Fibroblast of skin of right quadriceps (primary cell): ENCODE measurements at regions not wholly inside any gene's neighbourhood (a gene's known extent, or its start where the extent isn't known, plus 50 kb on each side); places are given as distances from the start of the nearest gene placed in this dataset.
"Not testable (repeated sequence)": the region's sequence is repeated elsewhere in the genome, so short reads cannot be mapped to it uniquely, and the experiment has no call there.

Source experiments
- DNase-seq: peaks from one replicate; pipeline ENCODE4 v3.0.0-alpha.2; 2013

DNA sequence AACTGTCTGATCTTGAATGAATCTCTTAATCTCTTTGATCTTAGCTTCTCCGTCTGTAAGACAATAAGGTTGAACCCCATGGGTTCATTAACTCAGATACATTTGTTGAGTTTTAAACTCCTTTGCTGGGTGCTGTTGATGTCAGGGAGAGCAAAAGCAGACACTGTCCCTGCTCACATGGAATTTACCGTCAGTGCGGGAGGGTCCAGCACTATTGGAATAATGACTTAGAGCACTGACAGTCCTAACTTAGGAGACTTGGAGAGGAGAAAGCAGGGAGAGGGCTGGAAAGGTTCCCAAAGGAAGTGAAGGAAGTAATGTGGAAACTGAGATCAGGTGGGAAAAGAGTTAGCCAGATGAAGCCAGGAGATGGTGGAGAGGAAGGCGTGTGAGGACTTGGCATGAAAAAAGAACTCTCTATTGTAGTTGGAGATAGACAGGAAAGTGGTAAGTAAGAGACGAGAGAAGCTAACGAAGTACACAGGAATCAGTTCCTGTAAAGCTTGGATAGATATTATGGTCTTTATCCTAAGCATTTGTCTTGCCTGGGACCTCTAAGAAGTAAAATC, 141.4 kb upstream of the SERTAD2 start:
- DNase-seq = no peak

DNA sequence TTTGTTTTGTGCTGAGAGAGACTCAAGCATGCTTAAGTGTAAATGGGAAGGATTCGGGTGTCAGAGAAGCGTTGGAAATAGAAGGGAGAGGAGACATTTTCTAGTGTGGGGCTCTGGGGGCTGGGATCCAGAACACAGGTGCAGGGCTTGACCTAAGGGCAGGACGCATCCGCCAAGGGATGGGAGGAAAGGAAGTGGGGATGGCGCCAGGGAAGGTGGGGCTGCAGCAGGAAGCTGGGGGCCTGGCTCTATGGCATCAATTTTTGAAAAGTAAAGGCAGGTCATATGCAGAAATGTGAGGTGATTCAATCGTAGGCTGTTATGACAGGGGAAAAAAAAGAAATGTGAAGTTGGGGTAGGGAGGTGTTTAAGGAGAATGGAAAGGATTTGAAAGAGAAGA, 143.2 kb upstream of the SERTAD2 start:
- no peak for DNase-seq

DNA sequence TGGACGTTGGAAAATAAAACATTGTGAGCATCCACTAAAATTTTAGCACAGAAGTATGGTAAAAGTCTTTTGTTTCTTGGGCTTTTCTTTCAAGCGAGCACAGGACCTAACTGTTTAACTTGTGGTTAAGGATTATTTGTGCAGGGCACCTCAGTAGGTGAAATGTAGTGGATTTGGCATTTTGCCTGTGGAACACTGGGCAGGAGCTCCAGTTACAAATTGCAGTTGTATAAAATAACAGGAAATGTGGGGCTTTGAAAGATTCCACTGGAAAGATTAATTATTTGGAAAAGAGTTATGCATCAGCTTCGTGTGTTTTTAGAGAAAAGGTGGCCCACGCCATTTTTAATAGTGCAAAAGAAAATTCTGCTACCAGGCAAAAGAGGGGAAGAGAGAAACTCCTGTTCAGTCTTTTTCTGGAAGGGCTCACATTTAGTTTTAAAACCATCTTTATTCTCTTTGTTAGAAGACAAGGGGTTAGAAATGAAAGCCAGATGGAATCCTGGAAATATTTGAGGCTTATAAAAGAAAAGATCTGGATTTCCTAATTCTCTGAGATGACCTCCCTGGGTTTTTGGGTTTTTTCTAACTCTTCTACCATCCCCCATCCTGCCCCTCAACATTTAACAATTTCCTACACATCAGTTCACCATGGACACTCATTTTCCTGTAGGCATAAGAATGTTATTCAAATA, 144.3 kb upstream of the SERTAD2 start:
- DNase-seq = peak; percentile 72

DNA sequence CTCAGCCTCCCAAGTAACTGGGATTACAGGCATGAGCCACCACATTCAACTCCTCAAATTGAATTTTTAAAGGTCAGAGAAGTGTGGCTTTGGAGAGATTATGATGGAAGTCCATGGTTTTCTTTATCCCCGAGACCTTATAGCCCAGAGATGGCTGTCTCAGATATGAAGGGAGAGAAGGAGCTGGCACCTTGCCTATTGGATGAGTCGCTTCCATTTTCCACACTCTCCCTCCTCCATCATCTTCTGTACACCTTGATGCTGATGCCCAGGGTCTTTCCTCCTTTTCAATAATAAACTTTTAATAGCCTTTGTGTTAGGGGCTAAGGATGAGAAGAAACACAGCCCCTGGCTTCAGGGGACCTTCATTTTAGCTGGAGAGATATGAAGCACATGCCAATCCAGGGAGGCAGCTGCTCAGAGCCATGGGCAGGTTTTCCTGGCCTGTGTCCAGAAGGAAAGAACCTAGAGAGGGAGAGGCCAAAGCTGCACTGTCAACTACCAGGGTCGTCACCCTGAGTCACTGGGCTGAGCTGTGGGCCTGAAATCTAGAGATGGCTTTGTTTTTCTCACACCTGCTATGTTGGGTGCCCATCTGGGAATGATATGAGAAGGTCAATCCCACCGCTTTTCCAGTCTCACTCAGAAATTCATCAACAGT, 146.0 kb upstream of the SERTAD2 start:
- no peak for DNase-seq

DNA sequence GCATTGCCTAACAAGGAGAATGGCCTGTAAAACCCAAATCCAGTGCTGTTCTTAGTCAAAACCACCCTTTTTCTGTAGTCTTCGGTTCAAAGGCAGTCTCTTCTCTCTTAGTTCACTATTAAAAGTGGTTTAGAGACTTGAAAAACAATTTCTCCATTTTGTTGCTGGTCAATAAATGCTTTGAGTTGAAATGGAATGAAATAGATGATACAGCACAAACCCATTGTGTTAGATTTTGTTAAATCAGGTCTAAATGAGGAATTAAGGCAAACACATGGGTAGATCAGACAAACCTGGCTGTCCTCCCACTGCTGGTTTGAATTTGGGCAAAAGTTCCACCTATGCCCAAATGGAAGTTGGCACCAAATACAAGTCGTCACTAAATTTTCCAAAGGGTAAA, 150.1 kb upstream of the SERTAD2 start:
- DNase-seq = no peak

DNA sequence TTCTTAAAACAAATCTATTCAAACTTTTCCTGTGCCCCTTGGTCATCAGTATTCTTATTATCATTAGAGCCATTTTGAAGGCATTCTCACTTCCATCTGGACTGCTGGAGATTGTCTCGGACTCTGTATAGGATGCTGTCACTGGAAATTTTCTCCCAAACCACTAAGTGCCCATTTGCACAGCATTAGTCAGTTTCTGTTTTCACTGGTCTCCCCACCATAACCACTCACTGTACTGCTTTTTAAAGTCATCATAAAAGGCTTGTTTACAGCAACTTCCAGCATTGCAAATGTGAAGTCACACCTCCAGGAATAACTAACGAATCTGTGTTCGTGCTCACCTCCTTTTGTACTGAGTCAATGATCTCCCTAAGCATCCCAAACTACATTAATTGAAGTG, 150.9 kb upstream of the SERTAD2 start:
- DNase-seq = no peak

DNA sequence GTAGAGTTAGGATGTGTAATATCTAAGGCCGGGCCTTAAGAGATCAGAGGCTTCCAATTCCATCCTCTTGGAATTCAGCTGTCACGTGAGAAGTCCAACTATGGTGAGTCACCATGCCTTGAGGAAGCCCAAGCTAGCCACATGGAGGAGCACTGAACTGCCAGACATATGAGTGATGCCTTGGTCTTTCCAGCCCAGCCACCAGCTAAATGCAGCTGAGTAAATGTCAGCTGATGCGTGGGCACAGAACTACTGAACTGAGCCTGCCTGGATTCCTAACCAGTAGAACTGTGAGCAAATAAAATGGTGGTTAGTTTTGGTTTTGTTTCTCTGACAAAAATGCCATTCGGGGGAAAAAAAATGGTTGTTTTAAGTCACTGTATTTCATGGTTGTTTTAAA, 153.7 kb upstream of the SERTAD2 start:
- peak; percentile 99 for DNase-seq

DNA sequence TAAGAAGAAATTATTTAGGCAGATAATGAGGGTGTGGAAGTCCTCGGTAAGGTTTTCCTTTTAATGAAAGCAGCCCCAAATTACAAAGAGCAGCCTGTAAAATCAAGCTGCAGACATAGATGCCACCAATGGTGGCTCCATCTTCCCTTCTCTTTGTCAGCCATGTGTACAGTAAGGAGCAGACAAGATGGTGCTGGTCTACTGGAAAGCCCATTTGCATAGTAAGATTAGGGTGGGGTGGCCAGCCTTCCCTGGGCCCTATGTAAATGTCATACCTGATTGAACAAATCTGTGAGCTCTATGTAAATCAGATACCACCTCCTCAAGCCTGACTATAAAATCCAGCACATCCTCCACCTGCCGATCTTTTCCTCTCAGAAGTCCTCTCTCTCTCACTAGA, 154.4 kb upstream of the SERTAD2 start:
- DNase-seq = no peak

DNA sequence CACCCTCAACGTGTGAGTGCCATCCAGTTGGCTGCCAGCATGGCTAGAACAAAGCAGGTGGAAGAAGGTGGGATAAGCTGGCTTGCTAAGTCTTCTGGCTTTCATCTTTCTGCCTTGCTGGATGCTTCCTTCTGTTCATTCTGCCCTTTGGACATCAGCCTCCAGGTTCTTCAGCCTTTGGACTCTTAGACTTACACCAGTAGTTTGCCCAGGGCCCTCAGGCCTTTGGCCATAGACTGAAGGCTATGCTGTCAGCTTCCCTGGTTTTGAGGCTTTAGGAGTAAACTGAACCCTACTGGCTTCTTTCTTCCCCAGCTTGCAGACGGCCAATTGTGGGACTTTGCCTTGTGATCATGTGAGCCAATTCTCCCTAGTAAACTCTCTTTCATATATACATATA, 155.0 kb upstream of the SERTAD2 start:
- DNase-seq = no peak

DNA sequence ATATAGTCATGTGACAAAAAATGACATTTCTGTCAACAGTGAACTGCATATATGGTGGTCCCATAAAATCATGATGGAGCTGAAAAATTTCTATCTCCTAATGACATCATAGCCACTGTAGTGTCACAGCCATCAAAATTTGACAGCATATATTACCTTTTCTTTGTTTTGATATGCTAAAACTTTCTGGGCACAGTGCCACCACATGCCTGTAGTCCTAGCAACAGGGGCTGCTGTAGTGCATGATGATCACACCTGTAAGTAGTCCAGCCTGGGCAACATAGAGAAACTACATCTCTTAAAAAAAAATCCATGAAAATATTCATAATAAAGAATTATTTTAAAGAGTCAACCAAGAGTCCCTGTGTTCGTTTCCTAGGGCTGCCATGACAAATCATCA, 155.5 kb upstream of the SERTAD2 start:
- no peak for DNase-seq

DNA sequence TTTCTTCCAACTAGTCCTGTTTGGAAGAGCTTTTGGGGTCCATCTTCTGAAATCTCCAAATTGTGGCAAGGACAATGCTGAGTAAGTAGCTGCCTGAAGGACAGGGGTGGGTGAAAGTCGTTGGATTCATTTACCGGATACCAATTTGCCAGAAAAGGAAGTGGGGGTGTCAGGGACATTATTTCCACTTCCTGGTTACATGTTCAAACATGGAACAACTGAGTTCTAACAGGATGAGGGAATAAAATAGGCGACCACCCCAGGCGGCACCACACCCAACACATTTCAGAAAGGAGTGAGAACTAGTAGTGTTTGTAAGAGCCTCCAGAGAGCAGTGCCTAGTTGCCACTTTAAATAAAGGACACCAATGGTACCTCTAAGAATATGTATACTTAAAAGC, 158.6 kb upstream of the SERTAD2 start:
- no peak for DNase-seq

DNA sequence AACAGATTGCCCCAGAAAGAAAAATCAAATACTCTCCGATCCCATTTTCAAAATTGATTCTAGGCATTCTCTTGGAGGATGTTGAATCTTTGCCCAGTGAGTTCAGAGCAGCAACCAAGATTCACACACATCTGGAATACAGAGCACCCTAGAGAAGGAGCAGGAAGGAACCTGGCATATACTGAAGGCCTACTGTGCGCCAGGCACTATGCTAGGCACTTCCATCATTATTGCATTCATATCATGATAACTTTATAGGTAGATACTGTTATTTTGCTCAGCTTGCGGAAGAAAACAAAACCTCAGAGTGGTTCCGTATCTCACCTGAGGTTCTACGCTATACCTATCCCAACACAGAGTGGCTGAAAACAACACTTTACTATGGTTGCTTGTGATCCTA, 160.3 kb upstream of the SERTAD2 start:
- no peak for DNase-seq

DNA sequence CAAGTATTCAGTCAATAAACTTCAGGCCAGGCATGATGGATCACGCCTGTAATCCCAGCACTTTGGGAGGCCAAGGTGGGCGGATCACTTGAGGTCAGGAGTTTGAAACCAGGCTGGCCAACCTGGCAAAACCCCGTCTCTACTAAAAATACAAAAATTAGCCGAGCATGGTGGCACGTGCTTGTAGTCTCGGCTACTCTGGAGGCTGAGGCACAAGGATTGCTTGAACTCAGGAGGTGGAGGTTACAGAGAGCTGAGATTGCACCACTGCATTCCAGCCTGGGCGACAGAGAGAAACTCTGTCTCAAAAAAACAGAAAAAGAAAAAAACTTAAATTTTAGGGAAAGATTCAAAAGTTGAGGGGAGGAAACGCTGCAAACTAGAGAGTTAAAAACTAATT, 162.8 kb upstream of the SERTAD2 start:
- DNase-seq = not testable (repeated sequence)

DNA sequence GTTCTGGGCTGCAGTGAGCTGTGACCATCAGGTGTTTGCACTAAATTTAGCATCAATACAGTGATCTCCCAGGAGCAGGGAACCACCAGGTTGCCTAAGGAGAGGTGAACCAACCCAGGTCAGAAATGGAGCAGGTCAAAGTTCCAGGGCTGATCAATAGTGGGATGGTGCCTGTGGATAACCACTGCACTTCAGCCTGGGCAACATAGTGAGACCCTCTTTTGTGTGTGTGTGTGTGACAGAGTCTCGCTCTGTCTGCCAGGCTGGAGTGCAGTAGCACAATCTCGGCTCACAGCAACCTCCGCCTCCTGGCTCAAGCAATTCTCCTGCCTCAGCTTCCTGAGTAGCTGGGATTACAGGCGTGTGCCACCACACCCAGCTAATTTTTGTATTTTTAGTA, 163.7 kb upstream of the SERTAD2 start:
- DNase-seq = no peak

DNA sequence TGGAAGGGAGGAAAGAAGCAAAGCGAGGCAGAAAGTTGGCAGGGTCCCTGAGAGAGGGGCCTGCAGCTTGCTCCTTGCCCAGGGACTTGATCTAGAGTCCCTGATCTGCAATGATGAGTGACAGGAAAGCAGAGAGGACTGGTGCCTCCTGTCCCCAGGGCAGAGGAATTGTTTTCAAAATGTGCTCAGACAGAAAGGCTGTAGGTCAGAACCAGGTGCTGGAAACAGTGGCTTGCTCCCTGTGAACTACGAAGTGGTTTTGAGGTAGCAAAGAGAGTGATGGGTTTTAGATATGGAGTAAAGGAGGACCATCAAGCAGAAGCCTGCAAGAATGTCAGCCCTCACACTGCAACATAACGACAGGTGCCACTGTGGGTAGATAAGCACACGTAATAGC, 164.9 kb upstream of the SERTAD2 start:
- no peak for DNase-seq

DNA sequence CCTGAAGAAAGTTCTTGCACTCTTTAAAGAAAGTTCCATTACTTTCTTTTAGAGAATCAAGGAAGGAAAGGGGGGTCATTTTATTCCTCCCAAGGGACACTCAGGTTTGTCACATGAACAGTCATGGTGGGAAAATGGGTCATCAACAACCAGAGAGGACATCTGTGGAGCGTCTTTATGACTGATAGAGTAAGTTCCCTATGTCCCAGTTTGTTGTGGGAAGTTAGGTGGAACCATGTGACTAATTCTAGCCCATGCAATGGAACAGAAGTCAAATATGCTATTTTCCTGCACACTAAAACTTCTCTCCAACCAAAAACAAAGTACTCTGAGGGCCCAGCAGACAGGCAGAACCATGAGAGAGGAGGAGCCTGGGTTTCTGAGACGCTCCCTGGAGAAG, 165.6 kb upstream of the SERTAD2 start:
- no peak for DNase-seq

DNA sequence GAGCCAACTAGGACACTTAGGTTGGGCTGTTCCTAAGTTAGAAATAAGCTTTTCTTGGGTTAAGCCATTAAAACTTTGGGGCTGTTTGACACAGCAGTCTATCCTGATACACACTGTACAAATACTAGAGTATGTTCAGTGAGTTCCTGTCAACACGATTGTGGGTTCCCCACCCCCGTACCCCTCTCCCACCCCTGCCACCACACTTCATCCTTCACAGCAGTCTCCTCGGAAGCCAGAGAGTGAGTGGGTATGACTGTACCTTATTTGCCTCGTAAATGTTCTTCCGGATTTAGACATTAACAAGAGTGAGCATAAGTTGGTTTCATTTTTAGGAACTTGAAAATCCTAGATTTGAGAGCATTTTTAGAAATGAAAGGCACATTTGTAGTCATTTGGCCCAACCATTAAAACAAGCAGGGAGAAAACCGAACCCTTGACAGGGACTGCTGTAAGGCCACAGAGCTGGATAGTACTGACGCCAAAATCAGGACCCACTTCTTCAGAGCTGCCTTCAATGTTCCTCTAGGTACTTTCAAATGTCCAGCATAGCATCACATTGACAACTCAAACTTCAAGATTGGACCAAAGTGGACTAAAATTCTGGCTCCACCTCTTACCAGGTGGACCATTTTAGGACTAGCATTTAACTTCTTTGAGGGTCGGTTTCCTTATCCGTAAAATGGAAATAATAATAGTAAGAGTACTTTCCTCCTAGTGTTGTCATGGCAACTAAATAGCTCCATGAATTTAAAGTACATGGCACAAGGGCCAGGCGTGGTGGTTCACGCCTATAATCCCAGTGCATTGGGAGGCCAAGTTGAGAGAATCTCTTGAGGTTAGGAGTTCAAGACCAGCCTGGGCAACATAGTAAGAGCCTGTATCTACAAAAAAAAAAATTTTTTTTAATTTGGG, 166.3 kb upstream of the SERTAD2 start:
- no peak for DNase-seq

DNA sequence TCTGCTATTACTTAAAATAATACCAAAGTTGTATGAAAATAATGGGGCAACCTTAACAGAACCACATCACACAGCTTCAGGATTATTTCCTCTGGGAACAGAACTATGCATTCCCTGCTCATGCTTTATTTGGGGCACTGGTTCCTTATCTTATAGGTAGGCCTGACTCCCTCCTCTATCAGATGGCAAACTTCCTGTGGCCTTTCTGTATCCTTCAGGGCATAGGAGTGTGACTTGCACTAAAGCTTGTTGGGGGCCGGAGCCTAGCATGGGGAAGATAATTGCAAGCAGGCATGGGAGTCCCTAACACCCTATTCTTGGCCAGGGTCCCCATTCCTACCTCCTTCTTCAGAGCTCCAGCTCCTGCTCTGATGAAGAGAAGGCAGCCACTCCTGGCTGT, 167.2 kb upstream of the SERTAD2 start:
- DNase-seq = no peak

DNA sequence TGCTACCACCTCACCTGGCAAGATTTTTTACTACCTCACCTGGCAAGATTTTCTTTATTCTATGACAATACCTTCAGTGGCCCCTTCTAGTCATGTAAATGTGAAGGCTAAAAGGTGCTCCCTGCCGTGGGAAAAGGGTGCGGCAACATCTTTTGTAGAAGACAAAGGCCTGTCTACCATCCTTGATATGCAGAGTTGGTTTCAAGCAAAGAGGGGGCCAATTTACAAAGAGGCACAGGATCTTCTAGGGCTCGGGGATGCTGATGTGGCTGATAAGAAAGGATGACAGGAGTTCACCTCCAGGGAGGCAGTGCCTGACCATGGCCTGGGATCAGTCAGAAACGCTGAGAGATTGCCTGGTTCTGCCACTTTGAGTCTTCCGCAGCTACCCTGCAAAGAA, 165.4 kb upstream of the SLC1A4 start:
- DNase-seq = no peak

DNA sequence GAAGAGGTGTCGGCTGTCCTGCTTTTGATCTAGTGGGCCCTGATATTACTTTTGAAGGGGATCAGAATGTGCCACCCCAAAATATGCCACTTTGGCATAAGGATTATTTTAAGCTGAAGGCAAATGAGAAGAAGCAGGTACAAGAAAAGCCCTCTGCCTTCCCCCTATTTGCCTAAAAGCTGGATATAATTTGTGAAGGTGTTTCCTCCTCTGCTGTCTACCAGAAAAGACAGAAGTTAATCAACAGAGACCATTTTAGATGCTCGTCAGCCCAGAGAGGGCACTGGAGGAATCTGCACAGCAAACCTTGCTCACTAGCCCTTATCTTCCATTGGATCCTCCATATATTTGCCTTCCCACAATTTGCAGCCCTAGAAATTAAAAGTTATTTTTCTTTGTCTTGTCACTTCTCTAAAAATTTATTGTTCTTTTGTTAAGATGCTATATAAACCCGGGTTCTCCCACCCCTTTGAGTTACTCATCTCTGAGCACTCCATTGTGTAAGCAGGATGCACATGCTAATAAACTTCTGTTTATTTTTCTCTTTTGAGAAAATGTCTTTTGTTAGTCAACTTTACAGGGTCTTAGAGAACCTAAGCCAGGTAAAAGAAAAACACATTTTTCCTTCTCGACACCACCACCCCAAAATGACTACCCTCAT, 163.2 kb upstream of the SLC1A4 start:
- DNase-seq = no peak

DNA sequence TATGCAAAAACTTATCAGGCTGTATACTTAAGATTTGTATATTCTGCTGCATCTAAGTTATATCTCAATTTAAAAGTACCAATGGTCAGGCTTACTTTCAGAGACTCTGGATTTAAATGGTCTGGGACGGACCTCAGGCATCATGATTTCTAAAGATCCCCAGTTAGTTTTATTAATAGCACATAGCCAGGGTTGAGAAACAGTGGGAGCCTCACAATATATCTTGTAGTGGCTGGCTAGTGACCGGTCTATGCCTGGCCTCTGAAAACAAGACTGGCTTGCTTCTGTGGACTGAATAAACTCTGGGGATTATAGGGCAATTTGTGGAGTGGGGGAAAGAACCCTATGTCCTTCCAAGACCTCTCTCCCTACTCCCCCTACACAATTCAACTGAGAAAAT, 162.5 kb upstream of the SLC1A4 start:
- no peak for DNase-seq

DNA sequence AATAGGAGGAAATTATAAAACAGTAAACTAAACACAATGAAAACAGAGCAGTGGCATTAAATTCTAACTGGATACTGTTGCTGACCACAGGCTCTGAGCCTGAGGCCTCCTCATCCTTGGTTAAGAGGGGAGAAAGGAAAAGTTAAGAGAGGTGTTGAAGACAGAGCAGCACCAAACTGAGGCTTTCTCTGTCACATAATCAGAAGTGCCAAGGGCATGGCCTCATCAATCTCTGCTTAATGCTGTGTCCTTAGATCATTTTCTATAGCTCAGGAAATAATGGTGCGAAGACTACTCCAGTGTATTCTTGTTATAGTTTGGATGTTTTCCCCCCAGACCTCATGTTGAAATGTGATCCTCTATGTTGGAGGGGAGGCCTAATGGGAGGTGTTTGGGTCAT, 160.9 kb upstream of the SLC1A4 start:
- no peak for DNase-seq

DNA sequence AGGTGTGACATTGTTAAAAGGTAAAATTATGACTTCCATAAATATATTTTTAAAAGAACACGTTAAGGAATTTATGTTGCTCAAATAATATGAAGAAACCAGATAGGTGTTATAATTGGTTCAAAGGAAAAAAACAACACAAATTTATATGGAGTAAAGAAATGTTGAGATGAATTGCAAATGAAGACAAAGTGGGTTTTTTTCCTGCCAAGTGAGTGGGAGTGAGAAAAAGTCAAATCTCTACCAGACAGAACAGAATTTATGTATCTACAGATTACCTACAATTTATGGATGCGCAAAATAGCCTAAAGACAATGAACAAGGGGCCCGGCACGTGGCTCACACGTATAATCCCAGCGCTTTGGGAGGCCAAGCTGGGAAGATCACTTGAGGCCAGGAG, 159.7 kb upstream of the SLC1A4 start:
- DNase-seq = no peak
